NB4 (cell line): ENCODE measurements at regions not wholly inside any gene's neighbourhood (a gene's known extent, or its start where the extent isn't known, plus 50 kb on each side); places are given as distances from the start of the nearest gene placed in this dataset.

Source experiments
- CTCF ChIP-seq: IDR thresholded peaks from one replicate; pipeline ENCODE4 v1.5.1; 2012; ENCODE audit warnings: low read depth, low read length
- POLR2A ChIP-seq: IDR thresholded peaks from 2 replicates; pipeline ENCODE4 v1.6.1; 2011; ENCODE audit warnings: mild to moderate bottlenecking; ENCODE audit not compliant: insufficient read length; ENCODE audit errors: extremely low read depth
- TF ChIP-seq, protein P1 (sequence below): IDR thresholded peaks from 2 replicates; pipeline ENCODE4 v1.6.1; 2011; ENCODE audit warnings: low read depth, low read length

DNA sequence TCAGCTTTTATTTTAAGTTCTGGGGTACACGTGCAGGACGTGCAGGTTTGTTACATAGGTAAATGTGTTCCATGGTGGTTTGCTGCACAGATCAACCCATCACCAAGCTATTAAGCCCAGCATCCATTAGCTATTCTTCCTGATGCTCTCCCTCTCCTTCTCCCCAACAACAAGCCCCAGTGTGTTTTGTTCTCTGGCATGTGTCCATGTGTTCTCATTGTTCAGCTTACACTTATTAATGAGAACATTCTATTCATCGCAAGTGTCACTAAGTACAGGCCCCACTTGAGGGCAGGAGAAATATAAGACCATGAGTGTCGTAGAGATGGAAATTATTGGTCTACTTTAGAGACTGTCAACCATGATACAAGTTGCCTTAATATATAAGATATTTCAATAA is 615.1 kb downstream of the CDH8 start:
- no peak for TF ChIP-seq CTCF
- TF ChIP-seq POLR2A, result no peak
- TF ChIP-seq, protein P1, sequence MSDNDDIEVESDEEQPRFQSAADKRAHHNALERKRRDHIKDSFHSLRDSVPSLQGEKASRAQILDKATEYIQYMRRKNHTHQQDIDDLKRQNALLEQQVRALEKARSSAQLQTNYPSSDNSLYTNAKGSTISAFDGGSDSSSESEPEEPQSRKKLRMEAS, result no peak
